HepG2 (cell line): ENCODE measurements at regions not wholly inside any gene's neighbourhood (a gene's known extent, or its start where the extent isn't known, plus 50 kb on each side); places are given as distances from the start of the nearest gene placed in this dataset.

Source experiments
- ATAC-seq: fragments of 200-7000 bp; cut with Tn5 transposase; 3 replicates; pipeline ENCODE4 v1.9.1; 2020; ENCODE audit warnings: mild to moderate bottlenecking, moderate library complexity
- BruUV-seq: library from RNA; stranded (reverse); fragments of 400-500 nt; replicated peaks from 2 replicates; lab custom pipeline; 2021; lab: Mats Ljungman, UMichigan
- CTCF ChIA-PET: fragments of 300-600 bp; formaldehyde crosslinking; extraction: SDS; loops from one replicate; lab custom pipeline; 2021; ENCODE audit warnings: low total read pairs, inconsistent platforms, low intra/inter-chr PET ratio; lab: Yijun Ruan, JAX
- POLR2A ChIA-PET: fragments of 350-600 bp; sonication (Branson Sonifier 250); formaldehyde crosslinking; loops from one replicate; lab custom pipeline; 2020; ENCODE audit warnings: antibody characterized with exemption, inconsistent platforms; lab: Yijun Ruan, JAX
- DNase-seq: peaks from one replicate; pipeline ENCODE4 v3.0.0-alpha.2; 2015; ENCODE audit warnings: low spot score
- FAIRE-seq: peaks from 3 replicates; lab custom pipeline; 2011; peaks lifted over from hg19 to GRCh38; lab: Jason Lieb, UNC
- H2AFZ ChIP-seq: one replicate; pipeline ENCODE4 v1.6.1; 2011; ENCODE audit warnings: low read length, inconsistent platforms
- H3K27ac ChIP-seq: fragments of 300-600 bp; 3 replicates; pipeline ENCODE4 v1.8.0; 2011; ENCODE audit warnings: mixed run types, mild to moderate bottlenecking, mixed read lengths, low read length, inconsistent platforms; ENCODE audit not compliant: insufficient read depth; ENCODE audit errors: extremely low read length
- H3K27me3 ChIP-seq, 2 experiments: fragments of 200-600 bp in 1 of 2; 2 replicates in 1 of 2; 3 replicates in 1 of 2; pipeline versions ENCODE4 v1.6.0 to v1.8.0; 2011; ENCODE audit warnings: low read length in 2 of 2, mild to moderate bottlenecking in 2 of 2, moderate library complexity in 2 of 2, inconsistent platforms in 1 of 2; ENCODE audit not compliant: insufficient read depth in 2 of 2, control insufficient read depth in 1 of 2
- H3K36me3 ChIP-seq, 2 experiments: fragments of 200-600 bp in 1 of 2; replicated peaks in 1 of 2; 2 replicates in 1 of 2; 3 replicates in 1 of 2; pipeline versions ENCODE4 v1.5.1 to v1.8.0; 2011; ENCODE audit warnings: low read length in 2 of 2, inconsistent platforms in 1 of 2; ENCODE audit not compliant: insufficient read depth in 2 of 2, control insufficient read depth in 1 of 2
- H3K4me1 ChIP-seq: 2 replicates; pipeline ENCODE4 v1.5.1; 2012; ENCODE audit warnings: low read length, inconsistent platforms; ENCODE audit not compliant: insufficient read depth
- H3K4me2 ChIP-seq: 2 replicates; pipeline ENCODE4 v1.6.0; 2011; ENCODE audit warnings: low read depth, low read length, inconsistent platforms
- H3K4me3 ChIP-seq, 3 experiments: fragments of 200-600 bp in 1 of 3; sonication (generic), shearing (Covaris generic) in 1 of 3; replicated peaks in 1 of 3; 2 replicates each; pipeline ENCODE4 v1.5.1; 2011 to 2016; ENCODE audit warnings: low read length in 3 of 3, inconsistent platforms in 2 of 3, low read depth in 2 of 3, mild to moderate bottlenecking in 2 of 3, control low read depth in 1 of 3, mixed read lengths in 1 of 3; ENCODE audit not compliant: insufficient read depth in 1 of 3
- H3K79me2 ChIP-seq: one replicate; pipeline ENCODE4 v1.6.1; 2011; ENCODE audit warnings: low read length, inconsistent platforms; ENCODE audit not compliant: insufficient read depth
- H3K9ac ChIP-seq: 2 replicates; pipeline ENCODE4 v1.6.0; 2011; ENCODE audit warnings: mild to moderate bottlenecking, low read depth, low read length, inconsistent platforms; ENCODE audit not compliant: insufficient read depth
- H3K9me3 ChIP-seq: 2 replicates; pipeline ENCODE4 v1.5.1; 2012; ENCODE audit warnings: mild to moderate bottlenecking, low read length
- H4K20me1 ChIP-seq: 2 replicates; pipeline ENCODE4 v1.6.0; 2011; ENCODE audit warnings: inconsistent platforms, mild to moderate bottlenecking, low read length, moderate library complexity; ENCODE audit not compliant: insufficient read depth
- FOSL2 ChIP-seq: sonication (generic); formaldehyde crosslinking; IDR thresholded peaks from 2 replicates; pipeline ENCODE4 v1.4.0; 2020; ENCODE audit warnings: missing genetic modification reagents
- SMARCC2 ChIP-seq: fragments of 450-650 bp; IDR thresholded peaks from 2 replicates; pipeline ENCODE4 v1.6.1; 2017; ENCODE audit warnings: antibody characterized with exemption, mild to moderate bottlenecking
- SOX6 ChIP-seq, 2 experiments: fragments of 450-650 bp in 1 of 2; sonication (generic) in 1 of 2; formaldehyde crosslinking in 1 of 2; IDR thresholded peaks; 2 replicates each; pipeline versions ENCODE4 v1.4.0 to v1.6.1; 2017 to 2020; ENCODE audit warnings: antibody characterized with exemption in 1 of 2, mild to moderate bottlenecking in 1 of 2, missing genetic modification reagents in 1 of 2
- WGBS: methylation state at CpG from one replicate; pipeline ENCODE4 v1.1.6; 2017; ENCODE audit warnings: low lambda C conversion rate; 5-methylcytosine and 5-hydroxymethylcytosine counted together
- in situ Hi-C: cut with HindIII; loops from 2 replicates; pipeline ENCODE4 v1.10.0; 2017; ENCODE audit warnings: low pct_unique_long_range_greater_than_20kb; ENCODE audit not compliant: extremely low pct_ligation_motif_present
- intact Hi-C: fragments of 100-400 bp; cut with micrococcal nuclease; formaldehyde crosslinking; loops from one replicate; pipeline ENCODE4 v1.10.0; 2022; ENCODE audit not compliant: unreplicated experiment
- TF ChIP-seq, protein P1 (sequence below): sonication (generic); formaldehyde crosslinking; IDR thresholded peaks from 2 replicates; pipeline ENCODE4 v1.5.1; 2020; ENCODE audit warnings: missing genetic modification reagents, mild to moderate bottlenecking, borderline replicate concordance

DNA sequence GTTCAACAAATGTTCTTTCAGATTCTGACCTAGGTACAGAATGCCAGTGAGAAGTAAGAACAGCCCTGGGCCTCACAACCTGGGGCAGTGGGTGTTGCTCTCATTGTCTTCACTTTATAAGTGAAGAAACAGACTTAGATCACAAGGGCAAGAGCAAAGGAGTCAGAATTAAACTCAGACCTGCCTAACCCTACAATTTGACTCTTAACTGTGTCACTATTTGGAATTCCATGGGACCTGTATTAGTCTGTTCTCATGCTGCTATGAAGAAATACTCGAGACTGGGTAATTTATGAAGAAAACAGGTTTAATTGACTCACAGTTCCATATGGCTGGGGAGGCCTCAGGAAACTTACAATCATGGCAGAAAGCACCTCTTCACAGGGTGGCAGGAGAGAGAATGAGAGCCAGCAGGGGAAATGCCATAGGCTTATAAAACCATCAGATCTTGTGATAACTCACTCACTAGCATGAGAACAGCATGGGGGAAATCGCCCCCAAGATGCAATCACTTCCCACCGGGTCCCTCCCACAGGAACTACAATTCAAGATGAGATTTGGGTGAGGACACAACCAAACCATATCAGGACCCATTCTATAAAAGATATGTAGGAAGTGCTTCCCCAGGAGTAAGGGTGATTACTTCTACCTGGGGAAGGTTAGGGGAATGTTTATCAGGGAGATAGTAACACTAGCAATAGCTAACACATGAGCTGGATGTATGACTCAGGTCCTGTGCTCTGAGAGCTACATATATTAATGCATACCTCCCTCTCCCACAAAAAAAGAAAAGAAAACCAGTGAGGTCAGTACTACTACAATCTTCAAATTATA lies 270.1 kb downstream of the SOX9 start:
- WGBS: 100% methylated on average over 3 of the region's 3 CpGs
- no peak for DNase-seq
- no peak overlapping the region for H3K4me2 ChIP-seq

More for the DNA sequence above, 270.1 kb downstream of the SOX9 start:
- in situ Hi-C loops (no loop called here), intact Hi-C loops (no loop called here)
- H3K9me3 ChIP-seq: no peaks in the 10 kb centered on the region
- H3K9ac ChIP-seq: no peak overlapping the region
- no peaks in the 10 kb centered on the region for H3K79me2 ChIP-seq
- TF ChIP-seq FOSL2 (CRISPR knock-in tag) (0 out of 2 replicates have a peak, but pooled peaks have one; percentile 3), SMARCC2 (no peak), SOX6 (IDR thresholded peaks at IDR 0.05) (no peak), SOX6 (CRISPR knock-in tag; IDR thresholded peaks at IDR 0.05) (0 out of 2 replicates have a peak, but pooled peaks have one; percentile 11)
- TF ChIP-seq, protein P1, sequence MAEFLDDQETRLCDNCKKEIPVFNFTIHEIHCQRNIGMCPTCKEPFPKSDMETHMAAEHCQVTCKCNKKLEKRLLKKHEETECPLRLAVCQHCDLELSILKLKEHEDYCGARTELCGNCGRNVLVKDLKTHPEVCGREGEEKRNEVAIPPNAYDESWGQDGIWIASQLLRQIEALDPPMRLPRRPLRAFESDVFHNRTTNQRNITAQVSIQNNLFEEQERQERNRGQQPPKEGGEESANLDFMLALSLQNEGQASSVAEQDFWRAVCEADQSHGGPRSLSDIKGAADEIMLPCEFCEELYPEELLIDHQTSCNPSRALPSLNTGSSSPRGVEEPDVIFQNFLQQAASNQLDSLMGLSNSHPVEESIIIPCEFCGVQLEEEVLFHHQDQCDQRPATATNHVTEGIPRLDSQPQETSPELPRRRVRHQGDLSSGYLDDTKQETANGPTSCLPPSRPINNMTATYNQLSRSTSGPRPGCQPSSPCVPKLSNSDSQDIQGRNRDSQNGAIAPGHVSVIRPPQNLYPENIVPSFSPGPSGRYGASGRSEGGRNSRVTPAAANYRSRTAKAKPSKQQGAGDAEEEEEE (CRISPR knock-in tag): no peak
- no peak overlapping the region for H3K4me3 ChIP-seq
- ChIA-PET CTCF (no interaction called here), POLR2A (interaction anchor here (0.6 to 1.5 kb wide), 4 partner anchors 9 to 467 kb away, joined by 3 to 10 read pairs (median 6); no protein-coding TSS in a partner anchor)
- no TSS peak for BruUV-seq
- no peak overlapping the region for H2AFZ ChIP-seq
- H4K20me1 ChIP-seq: no peaks in the 10 kb centered on the region
- ATAC-seq (no peak), FAIRE-seq (no peak)
- no peaks in the 10 kb centered on the region for H3K27me3 ChIP-seq
- no peak overlapping the region for H3K27ac ChIP-seq
- H3K4me1 ChIP-seq: peaks cover 97% of the 10 kb centered on the region
- peaks cover 0 to 6% of the 10 kb centered on the region in 2 experiments; a peak in 2 of 5 replicates for H3K36me3 ChIP-seq
